GM23338 (cell line): ENCODE measurements at regions not wholly inside any gene's neighbourhood (a gene's known extent, or its start where the extent isn't known, plus 50 kb on each side); places are given as distances from the start of the nearest gene placed in this dataset.

Experiments used
- CREB1 ChIP-seq: fragments of 250-450 bp; sonication (Bioruptor Pico); IDR thresholded peaks from 2 replicates; pipeline ENCODE4 v1.5.0; 2020; ENCODE audit warnings: low read depth, mild to moderate bottlenecking, moderate library complexity
- CTCF ChIP-seq, 2 experiments: fragments of 200-600 bp in 1 of 2; sonication (generic) in 1 of 2; conservative IDR thresholded peaks; 2 replicates each; pipeline versions ENCODE4 v1.5.1 to v1.6.1; 2016 to 2017; ENCODE audit warnings: antibody characterized with exemption in 2 of 2, low read depth in 2 of 2, mild to moderate bottlenecking in 2 of 2, moderate library complexity in 1 of 2
- EZH2 ChIP-seq: fragments of 200-600 bp; sonication (generic); IDR thresholded peaks from one replicate; pipeline ENCODE4 v1.8.0; 2017; ENCODE audit warnings: antibody characterized with exemption, mild to moderate bottlenecking, low read depth; ENCODE audit not compliant: unreplicated experiment
- EZH2phosphoT487 ChIP-seq: fragments of 200-600 bp; sonication (generic); IDR thresholded peaks from one replicate; pipeline ENCODE4 v1.8.1; 2018; ENCODE audit warnings: antibody characterized with exemption; ENCODE audit not compliant: unreplicated experiment
- JUNB ChIP-seq: IDR thresholded peaks from one replicate; pipeline ENCODE4 v1.6.1; 2016; ENCODE audit warnings: antibody characterized with exemption; ENCODE audit not compliant: unreplicated experiment
- NANOG ChIP-seq: IDR thresholded peaks from 2 replicates; pipeline ENCODE4 v1.6.1; 2016; ENCODE audit warnings: antibody characterized with exemption, borderline replicate concordance
- POLR2AphosphoS5 ChIP-seq: IDR thresholded peaks from 2 replicates; pipeline ENCODE4 v1.6.1; 2016; ENCODE audit warnings: antibody characterized with exemption, low read depth
- REST ChIP-seq: IDR thresholded peaks from one replicate; pipeline ENCODE4 v1.6.1; 2018; ENCODE audit warnings: antibody characterized with exemption; ENCODE audit not compliant: unreplicated experiment
- ZNF331 ChIP-seq: fragments of 250-450 bp; sonication (Bioruptor Pico); IDR thresholded peaks from 2 replicates; pipeline ENCODE4 v1.5.0; 2020; ENCODE audit warnings: low read depth, mild to moderate bottlenecking, moderate library complexity

- TF ChIP-seq EZH2, result no peak
- TF ChIP-seq POLR2AphosphoS5, result no peak
- no peak for TF ChIP-seq EZH2phosphoT487
- no peak for TF ChIP-seq CTCF (conservative IDR thresholded peaks at IDR 0.05; ENCODE audit: low read depth in 2 of 2)
- no peak for TF ChIP-seq CREB1 (CRISPR knock-in tag)
- no peak for TF ChIP-seq REST
- no peak for TF ChIP-seq JUNB
- no peak for TF ChIP-seq ZNF331
- no peak for TF ChIP-seq NANOG
These were observed 413.2 kb downstream of the MIAT start for GRCh38 chr22:27070594-27070993.
